ENCODE measurements at regions not wholly inside any gene's neighbourhood (a gene's known extent, or its start where the extent isn't known, plus 50 kb on each side); places are given as distances from the start of the nearest gene placed in this dataset.
A peak's percentile ranks its signal among the peaks of the same experiment; 100 is the strongest.
"Not testable (repeated sequence)": the region's sequence is repeated elsewhere in the genome, so short reads cannot be mapped to it uniquely, and the experiment has no call there.

DNA sequence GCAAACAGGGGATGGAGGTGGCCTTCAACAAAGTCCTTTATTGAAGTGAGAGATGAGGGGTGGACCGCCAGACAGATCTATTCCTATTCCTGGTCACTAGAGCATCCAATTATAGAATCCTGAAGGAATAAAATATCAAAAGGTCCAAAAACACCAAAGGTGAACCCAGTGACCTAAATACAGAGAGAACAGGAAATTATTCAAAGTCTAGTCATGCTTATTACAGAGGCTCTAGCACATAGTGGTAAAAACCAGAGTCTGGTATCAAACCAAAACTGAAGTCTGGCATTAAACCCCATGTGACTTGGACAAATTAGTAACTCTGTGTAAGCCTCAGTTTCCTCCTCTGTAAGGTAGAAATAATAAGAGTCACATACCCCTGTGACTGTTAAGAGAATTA is 100.5 kb upstream of the SNX2 start:
- no peak for DNase-seq

DNA sequence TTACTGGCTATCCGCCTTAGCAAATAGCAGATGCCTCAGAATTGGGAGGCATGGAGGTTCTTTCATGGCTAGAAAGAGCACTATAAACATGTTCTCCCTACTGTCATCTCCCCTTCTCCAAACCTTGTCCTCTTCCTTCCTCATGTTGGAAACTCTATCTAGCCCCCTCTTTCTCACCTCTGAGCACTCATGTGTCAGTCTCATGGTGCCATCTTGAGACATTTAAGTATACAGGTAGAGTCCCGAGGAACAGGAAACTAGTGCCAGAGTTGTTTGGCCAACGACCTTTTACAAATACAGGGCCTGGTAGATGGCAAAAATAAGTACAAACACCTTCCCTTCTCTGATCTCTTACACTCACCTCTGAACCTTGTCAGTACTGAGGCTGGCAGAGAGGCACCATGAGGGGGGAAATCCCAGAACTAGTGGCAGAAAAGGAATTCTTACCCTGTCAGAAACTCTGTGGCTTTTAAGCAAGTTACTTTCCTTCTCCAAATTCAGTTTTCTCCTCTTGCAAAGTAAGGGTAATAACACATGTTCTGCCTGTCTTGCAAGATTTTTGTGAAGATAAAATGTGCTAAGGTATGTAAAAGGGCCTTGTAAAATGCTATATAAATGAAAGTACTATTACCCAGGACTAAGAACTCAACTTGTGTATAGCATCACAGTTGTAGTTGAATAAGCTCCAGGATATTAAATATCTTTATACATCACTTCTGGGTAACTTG is 94.1 kb upstream of the SNX2 start:
- no peak for DNase-seq

- no peak for DNase-seq
Observed at GRCh38 chr5:122683631-122684030, 91.2 kb upstream of the SNX2 start.

- no peak for DNase-seq
Observed at GRCh38 chr5:122690266-122690665, 84.6 kb upstream of the SNX2 start.

DNA sequence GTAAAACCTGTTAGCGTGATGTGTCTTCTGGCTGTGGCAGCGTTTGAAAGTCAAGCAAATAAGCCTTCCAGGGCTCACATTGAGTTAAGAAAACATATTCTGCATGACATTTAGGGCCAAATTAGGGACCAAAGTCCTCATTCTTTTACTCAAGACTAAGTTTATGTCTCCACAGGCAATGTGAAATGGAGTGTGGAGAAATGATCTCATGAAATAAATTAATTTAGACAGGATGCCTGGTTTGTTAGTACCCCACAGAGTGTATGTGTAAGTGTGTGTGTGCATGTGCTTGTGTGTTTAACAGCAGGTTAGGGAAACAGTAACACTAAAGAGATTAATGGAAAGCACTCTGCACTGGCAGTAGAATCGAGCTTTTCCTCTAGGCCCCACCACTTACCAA is 82.9 kb upstream of the SNX2 start:
- DNase-seq, result no peak

- no peak for DNase-seq
Observed at GRCh38 chr5:122693963-122694362, 80.9 kb upstream of the SNX2 start.

DNA sequence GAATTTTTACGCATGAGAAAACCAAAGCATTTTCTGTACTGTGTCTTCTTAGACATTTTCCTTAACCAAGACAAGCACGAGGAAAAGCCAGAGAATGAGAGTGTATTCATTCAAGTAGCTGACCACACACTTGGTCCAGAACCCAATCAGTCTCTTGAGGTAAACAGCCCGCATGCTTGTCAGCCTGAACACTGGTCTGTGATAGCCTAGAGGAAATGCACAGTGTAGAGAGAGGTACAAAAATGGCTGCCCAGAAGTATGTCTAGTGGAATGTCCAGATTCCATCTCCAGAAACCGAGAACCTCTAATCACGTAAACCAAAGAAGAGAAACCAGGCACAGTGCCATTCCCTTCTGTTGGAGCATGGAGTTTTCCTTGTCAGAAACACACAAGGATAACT is 80.0 kb upstream of the SNX2 start:
- no peak for DNase-seq

DNA sequence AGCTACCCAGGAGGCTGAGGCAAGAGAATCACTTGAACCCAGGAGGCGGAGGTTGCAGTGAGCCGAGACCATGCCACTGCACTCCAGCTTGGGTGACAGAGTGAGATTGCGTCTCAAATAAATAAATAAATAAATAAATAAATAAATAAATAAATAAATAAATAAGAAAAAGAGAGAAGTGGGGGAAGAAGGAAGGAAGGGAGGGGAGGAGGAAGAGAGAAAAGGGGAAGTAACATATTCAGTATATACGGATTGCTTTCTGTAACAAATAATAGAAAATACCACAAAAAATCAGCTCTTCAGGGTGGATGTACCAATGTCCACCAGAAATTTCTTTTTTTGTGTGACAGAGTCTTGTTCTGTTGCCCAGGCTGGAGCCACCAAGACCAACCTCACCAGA is 78.1 kb upstream of the SNX2 start:
- DNase-seq, result not testable (repeated sequence)

GRCh38 chr5:122697191-122697590 is 77.7 kb upstream of the SNX2 start:
- DNase-seq, result no peak

DNA sequence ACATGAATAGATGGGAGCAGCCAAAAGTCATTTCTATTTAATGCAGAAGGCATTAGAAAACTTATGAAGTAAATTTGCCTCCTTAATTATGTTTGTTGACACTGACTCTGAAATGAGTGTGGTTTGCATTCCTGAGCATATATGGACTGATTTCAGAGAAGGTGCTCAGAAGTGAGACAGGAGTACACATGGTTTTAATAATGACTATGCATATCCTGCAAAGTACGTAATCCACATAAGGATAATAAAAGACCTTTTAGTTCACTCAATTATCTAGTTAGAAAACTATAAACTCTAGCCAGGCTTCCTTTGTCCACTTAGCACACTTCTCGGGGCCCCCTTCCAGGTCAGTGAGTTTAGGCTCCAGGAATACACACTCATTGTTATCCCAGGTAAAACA is 75.7 kb upstream of the SNX2 start:
- DNase-seq, result no peak

GRCh38 chr5:122701640-122702523 is 73.0 kb upstream of the SNX2 start:
- DNase-seq, result no peak

GRCh38 chr5:122702524-122702875 is 72.4 kb upstream of the SNX2 start:
- no peak for DNase-seq

DNA sequence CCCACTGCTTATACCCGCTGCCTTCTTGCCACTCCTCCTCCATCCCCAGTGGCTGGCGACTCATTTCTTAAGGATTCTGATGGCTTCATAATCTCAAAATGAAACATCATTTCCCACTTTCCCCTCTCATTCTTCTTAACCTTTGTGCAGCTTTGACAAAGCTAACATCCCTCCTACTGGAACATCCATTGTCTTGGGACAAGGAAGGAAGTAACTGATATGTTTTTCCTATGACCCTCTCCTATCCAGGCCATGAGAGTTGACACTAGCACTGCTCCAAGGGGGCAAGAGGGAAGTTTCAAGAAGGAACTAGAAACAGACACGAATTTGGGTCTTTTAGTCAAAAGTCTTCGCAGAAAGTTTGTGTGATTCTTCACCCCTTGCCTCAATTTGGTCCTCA is 71.7 kb upstream of the SNX2 start:
- no peak for DNase-seq

- DNase-seq, result peak; percentile 5
Observed at GRCh38 chr5:122704247-122705036, 70.4 kb upstream of the SNX2 start.

DNA sequence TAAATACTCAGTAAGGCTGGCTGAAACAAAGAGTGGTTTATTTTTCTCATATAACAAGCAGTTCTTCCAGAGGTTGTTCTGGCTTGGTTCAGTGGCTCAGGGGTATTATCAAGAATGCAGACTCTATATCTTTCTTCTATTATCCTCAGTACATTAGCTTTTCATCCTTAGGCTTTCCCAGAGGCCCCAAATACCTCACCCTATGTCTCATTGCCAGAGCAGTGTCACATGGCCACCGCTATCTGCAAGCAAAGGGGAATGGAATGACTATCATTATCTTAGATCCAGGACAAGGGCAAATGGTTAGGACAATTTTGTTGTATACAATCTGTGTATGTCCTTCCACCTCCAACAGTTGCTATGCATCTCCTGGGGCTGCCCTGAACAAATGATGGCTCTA is 69.0 kb upstream of the SNX2 start:
- no peak for DNase-seq

DNA sequence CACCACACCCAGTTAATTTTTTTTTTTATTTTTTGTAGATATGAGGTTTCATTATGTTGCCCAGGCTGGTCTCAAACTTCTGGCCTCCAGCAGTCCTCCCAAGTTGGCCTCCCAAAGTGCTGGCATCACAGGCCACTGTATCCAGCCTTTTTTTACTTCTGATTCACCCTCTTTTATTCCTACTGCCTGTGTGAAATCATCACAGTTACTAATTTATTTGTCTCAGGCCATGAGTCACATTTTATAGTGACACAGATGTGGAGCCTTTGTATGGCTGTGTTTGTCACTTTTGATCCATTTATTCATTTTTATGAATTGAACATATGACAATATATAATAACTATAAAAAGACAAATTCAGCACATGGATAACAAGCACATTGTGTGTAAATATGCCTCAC is 67.1 kb upstream of the SNX2 start:
- DNase-seq, result no peak

- no peak for DNase-seq
Observed at GRCh38 chr5:122713041-122713440, 61.8 kb upstream of the SNX2 start.

GRCh38 chr5:122715095-122715494 is 59.8 kb upstream of the SNX2 start:
- DNase-seq, result no peak

- no peak for DNase-seq
Observed at GRCh38 chr5:122718611-122719010, 56.3 kb upstream of the SNX2 start.

- DNase-seq, result no peak
Observed at GRCh38 chr5:122719991-122720746, 54.7 kb upstream of the SNX2 start.

DNA sequence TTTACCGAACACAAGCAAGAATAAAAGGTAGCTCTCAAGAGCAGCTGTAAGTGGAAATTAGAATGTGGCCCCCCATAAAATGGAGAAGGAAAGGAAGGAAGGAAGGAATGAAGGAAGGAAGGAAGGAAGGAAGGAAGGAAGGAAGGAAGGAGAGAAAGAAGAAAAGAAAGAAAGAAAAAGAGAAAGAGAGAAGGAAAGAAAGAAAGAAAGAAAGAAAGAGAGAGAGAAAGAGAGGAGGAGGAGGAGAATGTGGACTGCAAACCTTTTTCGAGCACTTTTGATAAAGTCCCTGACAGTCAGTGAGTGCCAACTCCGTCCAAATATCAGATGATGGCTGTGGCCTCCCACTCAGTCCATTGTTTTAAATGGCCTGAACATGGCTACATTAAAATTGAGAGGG is 53.8 kb upstream of the SNX2 start:
- DNase-seq, result no peak

- no peak for DNase-seq
Observed at GRCh38 chr5:122722341-122722740, 52.5 kb upstream of the SNX2 start.
